B cell (primary cell): ENCODE measurements at regions not wholly inside any gene's neighbourhood (a gene's known extent, or its start where the extent isn't known, plus 50 kb on each side); places are given as distances from the start of the nearest gene placed in this dataset.
A peak's percentile ranks its signal among the peaks of the same experiment; 100 is the strongest.

Experiments used
- ATAC-seq: fragments of 200-7000 bp; cut with Tn5 transposase; one replicate; pipeline ENCODE4 v1.10.0; 2021; ENCODE audit warnings: low read depth, mild to moderate bottlenecking, moderate number of reproducible peaks, moderate library complexity
- CTCF ChIA-PET: fragments of 350-600 bp; sonication (Branson Sonifier 250); formaldehyde crosslinking; loops from one replicate; lab custom pipeline; 2021; ENCODE audit warnings: antibody characterized with exemption, inconsistent platforms; lab: Charles Lee
- POLR2A ChIA-PET: fragments of 350-600 bp; sonication (Branson Sonifier 250); formaldehyde crosslinking; loops from one replicate; lab custom pipeline; 2021; ENCODE audit warnings: antibody characterized with exemption; lab: Charles Lee
- DNase-seq: peaks from one replicate; pipeline ENCODE4 v3.0.0; 2013
- H2AFZ ChIP-seq: 2 replicates; pipeline ENCODE4 v1.6.1; 2012; ENCODE audit warnings: mild to moderate bottlenecking, low read depth, low read length; ENCODE audit not compliant: insufficient read depth, poor library complexity, severe bottlenecking
- H3K27ac ChIP-seq, 2 donors: 1 replicate in 1 of 2; 2 replicates in 1 of 2; pipeline ENCODE4 v1.5.1; 2012 to 2013; ENCODE audit warnings: low read length in 2 of 2, mild to moderate bottlenecking in 2 of 2, moderate library complexity in 1 of 2
- H3K27me3 ChIP-seq, 4 experiments: fragments of 200-600 bp in 1 of 4; sonication (generic) in 1 of 4; replicated peaks in 1 of 4; 1 replicate in 2 of 4; 2 replicates in 2 of 4; pipeline versions ENCODE4 v1.6.1 to v1.7.0; 2013 to 2016; ENCODE audit warnings: low read length in 3 of 4, mild to moderate bottlenecking in 2 of 4, mixed read lengths in 1 of 4, moderate library complexity in 1 of 4; ENCODE audit not compliant: insufficient read depth in 4 of 4, control insufficient read depth in 3 of 4; ENCODE audit errors: control extremely low read depth in 1 of 4
- H3K36me3 ChIP-seq, 2 experiments: replicated peaks in 1 of 2; 1 replicate in 1 of 2; 2 replicates in 1 of 2; pipeline versions ENCODE4 v1.6.1 to v1.7.1; 2013; ENCODE audit warnings: low read length in 1 of 2; ENCODE audit not compliant: insufficient read depth in 2 of 2, control insufficient read depth in 1 of 2; ENCODE audit errors: control extremely low read depth in 1 of 2, extremely low read depth in 1 of 2
- H3K4me1 ChIP-seq, 2 donors: fragments of 200-600 bp in 1 of 2; sonication (generic) in 1 of 2; 1 replicate in 1 of 2; 2 replicates in 1 of 2; pipeline versions ENCODE4 v1.5.1 to v1.6.1; 2013 to 2017; ENCODE audit warnings: low read length in 2 of 2; ENCODE audit not compliant: control insufficient read depth in 2 of 2, insufficient read depth in 2 of 2
- H3K4me2 ChIP-seq: replicated peaks from 2 replicates; pipeline ENCODE3; 2012; ENCODE audit warnings: mild to moderate bottlenecking, low read depth, low read length; ENCODE audit not compliant: poor library complexity, severe bottlenecking
- H3K4me3 ChIP-seq, 5 experiments: fragments of 200-600 bp in 1 of 5; sonication (generic) in 1 of 5; 1 replicate in 3 of 5; 2 replicates in 2 of 5; pipeline versions ENCODE4 v1.5.1 to v1.7.0; 2011 to 2016; ENCODE audit warnings: low read length in 4 of 5, mild to moderate bottlenecking in 4 of 5, low read depth in 2 of 5, control low read depth in 1 of 5, moderate library complexity in 1 of 5; ENCODE audit not compliant: insufficient read depth in 1 of 5; ENCODE audit errors: control extremely low read depth in 1 of 5, extremely low read depth in 1 of 5
- H3K79me2 ChIP-seq: fragments of 200-600 bp; sonication (generic); one replicate; pipeline ENCODE4 v1.6.0; 2016; ENCODE audit warnings: low read length; ENCODE audit not compliant: control insufficient read depth, insufficient read depth
- H3K9ac ChIP-seq: fragments of 200-600 bp; sonication (generic); 2 replicates; pipeline ENCODE4 v1.6.1; 2017; ENCODE audit warnings: mild to moderate bottlenecking, low read length, moderate library complexity
- H3K9me3 ChIP-seq, 3 donors: one replicate each; pipeline versions ENCODE4 v1.6.1 to v1.7.1; 2013; ENCODE audit warnings: low read length in 2 of 3; ENCODE audit not compliant: control insufficient read depth in 2 of 3, insufficient read depth in 1 of 3; ENCODE audit errors: control extremely low read depth in 1 of 3
- H4K20me1 ChIP-seq: 2 replicates; pipeline ENCODE4 v1.6.0; 2012; ENCODE audit warnings: mild to moderate bottlenecking, low read length; ENCODE audit not compliant: insufficient read depth, control insufficient read depth, poor library complexity, severe bottlenecking
- H3K27ac Mint-ChIP-seq: one replicate; pipeline ENCODE4 v1.8.0; 2021; ENCODE audit warnings: mixed read lengths
- H3K27me3 Mint-ChIP-seq: one replicate; pipeline ENCODE4 v1.8.0; 2021; ENCODE audit warnings: mixed read lengths
- H3K4me1 Mint-ChIP-seq: one replicate; pipeline ENCODE4 v1.8.0; 2021; ENCODE audit warnings: mixed read lengths
- H3K4me3 Mint-ChIP-seq: one replicate; pipeline ENCODE4 v1.8.0; 2021; ENCODE audit warnings: mixed read lengths
- H3K9me3 Mint-ChIP-seq: one replicate; pipeline ENCODE4 v1.8.0; 2022; ENCODE audit warnings: mixed read lengths; ENCODE audit not compliant: insufficient read depth
- EZH2 ChIP-seq: IDR thresholded peaks from 2 replicates; pipeline ENCODE4 v1.6.1; 2012; ENCODE audit warnings: borderline replicate concordance, low read depth, mild to moderate bottlenecking, moderate library complexity, low read length; ENCODE audit not compliant: insufficient read depth, poor library complexity, severe bottlenecking
- WGBS: methylation state at CpG from one replicate; pipeline ENCODE4 v1.1.5; 2013; ENCODE audit warnings: missing lambda C conversion rate; ENCODE audit not compliant: insufficient coverage; 5-methylcytosine and 5-hydroxymethylcytosine counted together
- intact Hi-C: fragments of 100-400 bp; cut with micrococcal nuclease; formaldehyde crosslinking; loops from one replicate; pipeline ENCODE4 v1.10.0; 2022
- TF ChIP-seq, protein P1 (sequence below): fragments of 200-600 bp; IDR thresholded peaks from one replicate; pipeline ENCODE4 v1.8.0; 2022; ENCODE audit warnings: antibody characterized with exemption, mild to moderate bottlenecking

DNA sequence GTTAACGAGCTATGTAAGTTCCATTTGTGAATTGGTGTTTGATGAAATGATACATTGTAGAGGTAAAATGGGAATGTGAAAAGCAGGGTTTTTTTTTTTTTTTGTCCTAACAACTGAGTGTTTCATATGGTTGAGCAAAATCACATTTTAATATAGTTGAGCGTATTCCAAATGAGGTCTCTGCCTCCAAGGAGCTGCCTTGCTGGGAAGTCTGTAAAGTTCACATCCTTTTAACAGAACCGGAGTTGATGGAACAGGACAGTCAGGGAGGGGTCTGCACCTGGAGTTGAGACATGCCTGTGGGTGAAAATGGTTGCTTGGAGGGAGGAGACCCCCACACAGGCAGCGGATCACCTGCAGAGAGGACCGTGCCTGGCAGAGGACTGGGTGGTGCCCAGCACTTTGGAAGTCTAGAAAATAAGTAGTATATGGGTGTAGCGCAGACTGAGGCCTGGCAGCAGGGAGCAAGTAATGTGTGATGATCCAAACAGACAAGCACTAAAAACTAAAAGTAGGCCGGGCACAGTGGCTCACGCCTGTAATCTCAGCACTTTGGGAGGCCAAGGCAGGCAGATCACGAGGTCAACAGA is 75.2 kb upstream of the UBAC2 start:
- Mint-ChIP-seq H3K4me1 (peaks cover 8% of the 10 kb centered on the region), H3K4me3 (peak overlapping the region; percentile 17), H3K9me3 (peaks cover 3% of the 10 kb centered on the region), H3K27me3 (peaks cover 10% of the 10 kb centered on the region), H3K27ac (no peak overlapping the region)
- Histone ChIP-seq H3K27ac (no peak overlapping the region), H2AFZ (no peak overlapping the region), H3K9me3 (peaks cover 0 to 3% (median 0%) of the 10 kb centered on the region in 3 donors), H4K20me1 (no peaks in the 10 kb centered on the region), H3K79me2 (no peaks in the 10 kb centered on the region), H3K36me3 (no peaks in the 10 kb centered on the region), H3K9ac (no peak overlapping the region), H3K4me2 (no peak overlapping the region), H3K27me3 (peaks cover 0 to 10% (median 3%) of the 10 kb centered on the region in 4 experiments), H3K4me3 (no peak overlapping the region), H3K4me1 (peaks cover 4 to 8% of the 10 kb centered on the region in 2 donors)
- TF ChIP-seq EZH2 = no peak
- TF ChIP-seq, protein P1, sequence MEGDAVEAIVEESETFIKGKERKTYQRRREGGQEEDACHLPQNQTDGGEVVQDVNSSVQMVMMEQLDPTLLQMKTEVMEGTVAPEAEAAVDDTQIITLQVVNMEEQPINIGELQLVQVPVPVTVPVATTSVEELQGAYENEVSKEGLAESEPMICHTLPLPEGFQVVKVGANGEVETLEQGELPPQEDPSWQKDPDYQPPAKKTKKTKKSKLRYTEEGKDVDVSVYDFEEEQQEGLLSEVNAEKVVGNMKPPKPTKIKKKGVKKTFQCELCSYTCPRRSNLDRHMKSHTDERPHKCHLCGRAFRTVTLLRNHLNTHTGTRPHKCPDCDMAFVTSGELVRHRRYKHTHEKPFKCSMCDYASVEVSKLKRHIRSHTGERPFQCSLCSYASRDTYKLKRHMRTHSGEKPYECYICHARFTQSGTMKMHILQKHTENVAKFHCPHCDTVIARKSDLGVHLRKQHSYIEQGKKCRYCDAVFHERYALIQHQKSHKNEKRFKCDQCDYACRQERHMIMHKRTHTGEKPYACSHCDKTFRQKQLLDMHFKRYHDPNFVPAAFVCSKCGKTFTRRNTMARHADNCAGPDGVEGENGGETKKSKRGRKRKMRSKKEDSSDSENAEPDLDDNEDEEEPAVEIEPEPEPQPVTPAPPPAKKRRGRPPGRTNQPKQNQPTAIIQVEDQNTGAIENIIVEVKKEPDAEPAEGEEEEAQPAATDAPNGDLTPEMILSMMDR = no peak
- no peak for DNase-seq
- ATAC-seq = no peak
- ChIA-PET CTCF (interaction anchor here (0.6 to 0.7 kb wide), 3 partner anchors 37 to 101 kb away, joined by 3 to 4 read pairs (median 4); no protein-coding TSS in a partner anchor), POLR2A (no interaction called here)
- intact Hi-C loops = no loop called here
- 83% methylated on average over 3 of the region's 9 CpGs for WGBS

GRCh38 chr13:99126821-99127220 is 73.8 kb upstream of the UBAC2 start:
- DNase-seq (no peak), ATAC-seq (no peak)
- POLR2A ChIA-PET = no interaction called here
- H3K9me3 Mint-ChIP-seq = peaks cover 3% of the 10 kb centered on the region
- Histone ChIP-seq H3K9ac (no peak overlapping the region), H3K9me3 (peaks cover 0 to 3% (median 0%) of the 10 kb centered on the region in 3 donors), H3K4me2 (no peak overlapping the region), H3K27me3 (peaks cover 0 to 10% (median 3%) of the 10 kb centered on the region in 4 experiments), H3K4me3 (no peak overlapping the region), H4K20me1 (no peaks in the 10 kb centered on the region), H3K4me1 (peaks cover 4 to 8% of the 10 kb centered on the region in 2 donors), H3K79me2 (no peaks in the 10 kb centered on the region), H3K27ac (no peak overlapping the region), H2AFZ (no peak overlapping the region), H3K36me3 (no peaks in the 10 kb centered on the region)
- peaks cover 8% of the 10 kb centered on the region for H3K4me1 Mint-ChIP-seq
- H3K27ac Mint-ChIP-seq = no peak overlapping the region
- WGBS = 70% methylated on average over 1 of the region's 2 CpGs
- no peak overlapping the region for H3K4me3 Mint-ChIP-seq
- TF ChIP-seq, protein P1 = no peak
- TF ChIP-seq EZH2 = no peak
- intact Hi-C loops = no loop called here
- CTCF ChIA-PET = no interaction called here
- peaks cover 10% of the 10 kb centered on the region for H3K27me3 Mint-ChIP-seq
